ENCODE measurements at regions not wholly inside any gene's neighbourhood (a gene's known extent, or its start where the extent isn't known, plus 50 kb on each side); places are given as distances from the start of the nearest gene placed in this dataset.

GRCh38 chr10:3482200-3482993, 302.6 kb downstream of the KLF6 start:
- TF ChIP-seq POLR2AphosphoS5 (IDR thresholded peaks at IDR 0.05; ENCODE audit: borderline replicate concordance, low read depth, low read length) (no peak), EZH2 (IDR thresholded peaks at IDR 0.05) (no peak), FOXP2 (optimal IDR thresholded peaks at IDR 0.05; ENCODE audit: control extremely low read depth, extremely low read length, insufficient read depth) (no peak)
